H9 (cell line): ENCODE measurements at regions not wholly inside any gene's neighbourhood (a gene's known extent, or its start where the extent isn't known, plus 50 kb on each side); places are given as distances from the start of the nearest gene placed in this dataset.

Experiments
- DNase-seq: peaks from one replicate; pipeline ENCODE4 v3.0.0-alpha.2; 2017
- H2AFZ ChIP-seq: one replicate; pipeline ENCODE4 v1.6.1; 2013; ENCODE audit warnings: mild to moderate bottlenecking, low read length, control low read depth, moderate library complexity
- H2AK5ac ChIP-seq: 2 replicates; pipeline ENCODE4 v1.6.1; 2013; ENCODE audit warnings: low read length, control low read depth, mixed read lengths; ENCODE audit not compliant: insufficient read length
- H2BK120ac ChIP-seq: one replicate; pipeline ENCODE4 v1.6.1; 2013; ENCODE audit warnings: low read depth, mild to moderate bottlenecking, low read length, control low read depth, inconsistent platforms; ENCODE audit not compliant: poor library complexity, severe bottlenecking
- H2BK12ac ChIP-seq: 2 replicates; pipeline ENCODE4 v1.6.1; 2013; ENCODE audit warnings: low read length, control low read depth, mixed read lengths, low read depth; ENCODE audit not compliant: insufficient read length
- H2BK15ac ChIP-seq: 2 replicates; pipeline ENCODE4 v1.6.1; 2013; ENCODE audit warnings: low read depth, low read length, control low read depth
- H2BK20ac ChIP-seq: one replicate; pipeline ENCODE4 v1.6.1; 2013; ENCODE audit warnings: low read depth, mild to moderate bottlenecking, low read length, control low read depth, inconsistent platforms; ENCODE audit not compliant: poor library complexity, severe bottlenecking
- H2BK5ac ChIP-seq: 2 replicates; pipeline ENCODE4 v1.6.1; 2013; ENCODE audit warnings: low read length, control low read depth, mixed read lengths; ENCODE audit not compliant: insufficient read length
- H3K14ac ChIP-seq: 2 replicates; pipeline ENCODE4 v1.6.1; 2013; ENCODE audit warnings: low read length, control low read depth; ENCODE audit not compliant: insufficient read depth
- H3K18ac ChIP-seq: 2 replicates; pipeline ENCODE4 v1.6.1; 2013; ENCODE audit warnings: low read depth, mild to moderate bottlenecking, mixed read lengths, low read length, control low read depth; ENCODE audit not compliant: insufficient read length
- H3K23ac ChIP-seq: 2 replicates; pipeline ENCODE4 v1.6.1; 2013; ENCODE audit warnings: low read length, control low read depth, mixed read lengths, low read depth; ENCODE audit not compliant: insufficient read length
- H3K23me2 ChIP-seq: 2 replicates; pipeline ENCODE4 v1.6.1; 2013; ENCODE audit warnings: low read depth, mild to moderate bottlenecking, mixed read lengths, low read length, control low read depth; ENCODE audit not compliant: insufficient read length, poor library complexity, severe bottlenecking
- H3K27ac ChIP-seq: 2 replicates; pipeline ENCODE4 v1.5.1; 2013; ENCODE audit warnings: low read length, control low read depth, mixed read lengths, low read depth; ENCODE audit not compliant: insufficient read length
- H3K27me3 ChIP-seq: 2 replicates; pipeline ENCODE4 v1.6.1; 2013; ENCODE audit warnings: low read length, control low read depth, inconsistent platforms; ENCODE audit not compliant: insufficient read depth
- H3K4ac ChIP-seq: 2 replicates; pipeline ENCODE4 v1.6.1; 2013; ENCODE audit warnings: low read depth, mild to moderate bottlenecking, control low read depth, inconsistent platforms, low read length, moderate library complexity
- H3K4me1 ChIP-seq: 2 replicates; pipeline ENCODE4 v1.6.1; 2013; ENCODE audit warnings: low read length, control low read depth, inconsistent platforms; ENCODE audit not compliant: insufficient read depth
- H3K4me2 ChIP-seq: 2 replicates; pipeline ENCODE4 v1.6.1; 2013; ENCODE audit warnings: low read length, control low read depth, mixed read lengths; ENCODE audit not compliant: insufficient read length, insufficient read depth
- H3K56ac ChIP-seq: 2 replicates; pipeline ENCODE4 v1.6.1; 2013; ENCODE audit warnings: low read depth, mild to moderate bottlenecking, mixed read lengths, low read length, control low read depth; ENCODE audit not compliant: insufficient read length
- H3K79me1 ChIP-seq: 2 replicates; pipeline ENCODE4 v1.6.1; 2013; ENCODE audit warnings: low read depth, mild to moderate bottlenecking, moderate library complexity, low read length, control low read depth, inconsistent platforms; ENCODE audit not compliant: insufficient read depth, poor library complexity, severe bottlenecking
- H3K79me2 ChIP-seq: 2 replicates; pipeline ENCODE4 v1.6.1; 2013; ENCODE audit warnings: low read length, control low read depth, inconsistent platforms; ENCODE audit not compliant: insufficient read depth
- H3K9ac ChIP-seq: 2 replicates; pipeline ENCODE4 v1.6.1; 2013; ENCODE audit warnings: low read length, control low read depth, mixed read lengths; ENCODE audit not compliant: insufficient read length; ENCODE audit errors: extremely low read depth
- H3K9me3 ChIP-seq: one replicate; pipeline ENCODE4 v1.6.1; 2013; ENCODE audit warnings: low read depth, low read length, inconsistent platforms; ENCODE audit not compliant: control insufficient read depth
- H3T11ph ChIP-seq: one replicate; pipeline ENCODE4 v1.6.1; 2013; ENCODE audit warnings: mild to moderate bottlenecking, low read length, control low read depth, inconsistent platforms
- H4K20me1 ChIP-seq: one replicate; pipeline ENCODE4 v1.6.1; 2013; ENCODE audit not compliant: control insufficient read depth, insufficient read length, insufficient read depth
- H4K5ac ChIP-seq: 2 replicates; pipeline ENCODE4 v1.6.1; 2013; ENCODE audit warnings: low read depth, mild to moderate bottlenecking, mixed read lengths, low read length, control low read depth; ENCODE audit not compliant: insufficient read length
- H4K8ac ChIP-seq: replicated peaks from 2 replicates; pipeline ENCODE4 v1.6.1; 2013; ENCODE audit warnings: low read length, control low read depth, mixed read lengths, low read depth; ENCODE audit not compliant: insufficient read length
- H4K91ac ChIP-seq: 2 replicates; pipeline ENCODE4 v1.6.1; 2013; ENCODE audit warnings: low read depth, mild to moderate bottlenecking, moderate library complexity, mixed read lengths, low read length, control low read depth; ENCODE audit not compliant: insufficient read length
- H3K27ac Mint-ChIP-seq, 3 experiments: 2 replicates in 2 of 3; 3 replicates in 1 of 3; pipeline ENCODE4 v1.8.0; 2020 to 2021; ENCODE audit warnings: mixed read lengths in 3 of 3, mild to moderate bottlenecking in 1 of 3, moderate library complexity in 1 of 3
- H3K27me3 Mint-ChIP-seq: 2 replicates; pipeline ENCODE4 v1.8.0; 2021; ENCODE audit warnings: low read depth, mild to moderate bottlenecking, moderate library complexity, mixed read lengths
- H3K36me3 Mint-ChIP-seq, 3 experiments: 2 replicates in 2 of 3; 3 replicates in 1 of 3; pipeline ENCODE4 v1.8.0; 2020 to 2021; ENCODE audit warnings: low read depth in 3 of 3, mixed read lengths in 3 of 3; ENCODE audit not compliant: insufficient read depth in 1 of 3
- H3K4me1 Mint-ChIP-seq, 2 experiments: 2 replicates each; pipeline ENCODE4 v1.8.0; 2020; ENCODE audit warnings: mixed read lengths in 2 of 2
- H3K4me3 Mint-ChIP-seq, 2 experiments: 2 replicates in 1 of 2; 3 replicates in 1 of 2; pipeline ENCODE4 v1.8.0; 2020 to 2021; ENCODE audit warnings: mild to moderate bottlenecking in 2 of 2, mixed read lengths in 2 of 2, moderate library complexity in 1 of 2
- H3K9me3 Mint-ChIP-seq, 2 experiments: 2 replicates in 1 of 2; 3 replicates in 1 of 2; pipeline ENCODE4 v1.8.0; 2020; ENCODE audit warnings: mild to moderate bottlenecking in 2 of 2, mixed read lengths in 2 of 2, moderate library complexity in 1 of 2
- WGBS: extraction: QIAGEN DNeasy Blood & Tissue Kit; methylation state at CpG from one replicate; pipeline ENCODE4 v1.1.7; 2013; ENCODE audit warnings: missing lambda C conversion rate, low lambda C conversion rate, mixed read lengths; ENCODE audit not compliant: insufficient read length; ENCODE audit errors: extremely low coverage; 5-methylcytosine and 5-hydroxymethylcytosine counted together
- TF ChIP-seq, protein P1 (sequence below): fragments of 200-600 bp; sonication (generic); conservative IDR thresholded peaks from 3 replicates; pipeline ENCODE4 v1.8.0; 2021; ENCODE audit warnings: antibody characterized with exemption, mild to moderate bottlenecking

DNA sequence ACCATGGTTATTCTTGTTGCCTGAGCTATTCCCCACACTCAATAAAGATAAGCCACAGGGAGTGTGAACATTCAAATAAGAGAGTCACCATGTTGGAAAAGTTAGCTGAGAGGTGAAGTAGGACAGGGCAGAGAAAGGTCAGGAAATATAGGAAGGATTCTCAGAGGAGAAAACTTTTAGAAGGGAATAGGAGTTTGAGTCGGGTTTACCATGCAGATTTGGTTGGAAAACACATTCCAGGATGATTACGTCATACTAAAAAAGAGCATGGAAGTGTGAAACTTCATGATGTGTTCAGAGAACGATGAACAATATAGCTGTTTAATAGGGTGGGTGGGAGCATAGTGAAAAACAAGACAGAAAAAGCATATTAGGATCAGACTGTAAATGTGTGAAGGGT, 1125.3 kb upstream of the ADGRL2 start:
- H3T11ph ChIP-seq: no peak overlapping the region
- no peaks in the 10 kb centered on the region for H3K36me3 Mint-ChIP-seq
- no peak overlapping the region for H2BK5ac ChIP-seq
- no peak overlapping the region for H3K4ac ChIP-seq
- H4K91ac ChIP-seq: no peak overlapping the region
- no peaks in the 10 kb centered on the region for H4K20me1 ChIP-seq
- H3K27ac Mint-ChIP-seq: no peak overlapping the region; a peak in 1 of 7 replicates
- H3K27me3 ChIP-seq: no peaks in the 10 kb centered on the region
- no peak overlapping the region for H3K4me2 ChIP-seq
- no peaks in the 10 kb centered on the region for H3K79me1 ChIP-seq
- no peak overlapping the region for H2AFZ ChIP-seq
- no peak overlapping the region for H2BK120ac ChIP-seq
- peaks cover 4% of the 10 kb centered on the region; the same call in 1 of the 2 replicates for H3K4me1 ChIP-seq
- no peaks in the 10 kb centered on the region for H3K9me3 ChIP-seq
- TF ChIP-seq, protein P1, sequence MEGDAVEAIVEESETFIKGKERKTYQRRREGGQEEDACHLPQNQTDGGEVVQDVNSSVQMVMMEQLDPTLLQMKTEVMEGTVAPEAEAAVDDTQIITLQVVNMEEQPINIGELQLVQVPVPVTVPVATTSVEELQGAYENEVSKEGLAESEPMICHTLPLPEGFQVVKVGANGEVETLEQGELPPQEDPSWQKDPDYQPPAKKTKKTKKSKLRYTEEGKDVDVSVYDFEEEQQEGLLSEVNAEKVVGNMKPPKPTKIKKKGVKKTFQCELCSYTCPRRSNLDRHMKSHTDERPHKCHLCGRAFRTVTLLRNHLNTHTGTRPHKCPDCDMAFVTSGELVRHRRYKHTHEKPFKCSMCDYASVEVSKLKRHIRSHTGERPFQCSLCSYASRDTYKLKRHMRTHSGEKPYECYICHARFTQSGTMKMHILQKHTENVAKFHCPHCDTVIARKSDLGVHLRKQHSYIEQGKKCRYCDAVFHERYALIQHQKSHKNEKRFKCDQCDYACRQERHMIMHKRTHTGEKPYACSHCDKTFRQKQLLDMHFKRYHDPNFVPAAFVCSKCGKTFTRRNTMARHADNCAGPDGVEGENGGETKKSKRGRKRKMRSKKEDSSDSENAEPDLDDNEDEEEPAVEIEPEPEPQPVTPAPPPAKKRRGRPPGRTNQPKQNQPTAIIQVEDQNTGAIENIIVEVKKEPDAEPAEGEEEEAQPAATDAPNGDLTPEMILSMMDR: no peak
- no peak overlapping the region for H3K56ac ChIP-seq
- no peaks in the 10 kb centered on the region for H3K79me2 ChIP-seq
- no peaks in the 10 kb centered on the region for H3K23me2 ChIP-seq
- H2BK15ac ChIP-seq: no peak overlapping the region
- no CpG with 5 or more reads among the region's 3 CpGs for WGBS
- H4K8ac ChIP-seq: no peak overlapping the region
- H3K27ac ChIP-seq: no peak overlapping the region
- no peak overlapping the region for H2AK5ac ChIP-seq
- H4K5ac ChIP-seq: no peak overlapping the region
- H3K4me3 Mint-ChIP-seq: no peak overlapping the region
- DNase-seq: no peak
- H3K23ac ChIP-seq: no peak overlapping the region
- no peaks in the 10 kb centered on the region for H3K27me3 Mint-ChIP-seq
- no peak overlapping the region for H3K18ac ChIP-seq
- H2BK12ac ChIP-seq: no peak overlapping the region
- peaks cover 17 to 24% of the 10 kb centered on the region in 2 experiments for H3K4me1 Mint-ChIP-seq
- no peak overlapping the region for H3K9ac ChIP-seq
- H2BK20ac ChIP-seq: no peak overlapping the region
- no peaks in the 10 kb centered on the region; a peak in 1 of 5 replicates for H3K9me3 Mint-ChIP-seq
- H3K14ac ChIP-seq: no peak overlapping the region
